ENCODE measurements at regions not wholly inside any gene's neighbourhood (a gene's known extent, or its start where the extent isn't known, plus 50 kb on each side); places are given as distances from the start of the nearest gene placed in this dataset.

DNA sequence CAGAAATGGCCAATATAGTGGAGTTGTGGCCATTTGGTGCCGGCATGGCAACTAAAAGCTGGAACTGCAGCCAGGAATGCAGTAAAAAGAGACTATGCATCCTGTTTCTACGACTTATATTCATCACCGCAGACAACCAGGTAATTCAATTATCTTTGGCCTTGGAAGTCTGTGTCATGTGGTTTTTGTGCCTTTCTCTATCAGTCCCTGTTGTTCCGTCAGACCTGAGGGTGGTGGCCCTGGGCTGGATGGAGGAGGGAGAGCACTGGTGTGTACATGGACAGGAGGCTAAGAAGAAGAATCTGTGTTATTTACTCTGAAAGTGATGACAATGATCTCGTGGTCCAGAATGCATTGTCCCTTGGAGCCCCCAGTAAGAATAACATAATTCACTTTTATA, 852.6 kb downstream of the VRK1 start:
- H3K36me3 ChIP-seq (ENCODE audit: low read depth): no peaks in the 10 kb centered on the region
- TF ChIP-seq, protein P1, sequence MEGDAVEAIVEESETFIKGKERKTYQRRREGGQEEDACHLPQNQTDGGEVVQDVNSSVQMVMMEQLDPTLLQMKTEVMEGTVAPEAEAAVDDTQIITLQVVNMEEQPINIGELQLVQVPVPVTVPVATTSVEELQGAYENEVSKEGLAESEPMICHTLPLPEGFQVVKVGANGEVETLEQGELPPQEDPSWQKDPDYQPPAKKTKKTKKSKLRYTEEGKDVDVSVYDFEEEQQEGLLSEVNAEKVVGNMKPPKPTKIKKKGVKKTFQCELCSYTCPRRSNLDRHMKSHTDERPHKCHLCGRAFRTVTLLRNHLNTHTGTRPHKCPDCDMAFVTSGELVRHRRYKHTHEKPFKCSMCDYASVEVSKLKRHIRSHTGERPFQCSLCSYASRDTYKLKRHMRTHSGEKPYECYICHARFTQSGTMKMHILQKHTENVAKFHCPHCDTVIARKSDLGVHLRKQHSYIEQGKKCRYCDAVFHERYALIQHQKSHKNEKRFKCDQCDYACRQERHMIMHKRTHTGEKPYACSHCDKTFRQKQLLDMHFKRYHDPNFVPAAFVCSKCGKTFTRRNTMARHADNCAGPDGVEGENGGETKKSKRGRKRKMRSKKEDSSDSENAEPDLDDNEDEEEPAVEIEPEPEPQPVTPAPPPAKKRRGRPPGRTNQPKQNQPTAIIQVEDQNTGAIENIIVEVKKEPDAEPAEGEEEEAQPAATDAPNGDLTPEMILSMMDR (IDR thresholded peaks at IDR 0.05; ENCODE audit: poor library complexity, severe bottlenecking): no peak
- no peaks in the 10 kb centered on the region for H3K9me3 ChIP-seq (ENCODE audit: severe bottlenecking)
- H3K27ac ChIP-seq (ENCODE audit: poor library complexity, severe bottlenecking): no peak overlapping the region
- DNase-seq (ENCODE audit: low spot score) (no peak), ATAC-seq (ENCODE audit: low read depth) (no peak)
- no peaks in the 10 kb centered on the region for H3K27me3 ChIP-seq (ENCODE audit: insufficient read depth, poor library complexity, severe bottlenecking)
- H3K4me1 ChIP-seq (ENCODE audit: insufficient read depth, poor library complexity, severe bottlenecking): no peaks in the 10 kb centered on the region
- no peak overlapping the region for H3K4me3 ChIP-seq (ENCODE audit: severe bottlenecking)

DNA sequence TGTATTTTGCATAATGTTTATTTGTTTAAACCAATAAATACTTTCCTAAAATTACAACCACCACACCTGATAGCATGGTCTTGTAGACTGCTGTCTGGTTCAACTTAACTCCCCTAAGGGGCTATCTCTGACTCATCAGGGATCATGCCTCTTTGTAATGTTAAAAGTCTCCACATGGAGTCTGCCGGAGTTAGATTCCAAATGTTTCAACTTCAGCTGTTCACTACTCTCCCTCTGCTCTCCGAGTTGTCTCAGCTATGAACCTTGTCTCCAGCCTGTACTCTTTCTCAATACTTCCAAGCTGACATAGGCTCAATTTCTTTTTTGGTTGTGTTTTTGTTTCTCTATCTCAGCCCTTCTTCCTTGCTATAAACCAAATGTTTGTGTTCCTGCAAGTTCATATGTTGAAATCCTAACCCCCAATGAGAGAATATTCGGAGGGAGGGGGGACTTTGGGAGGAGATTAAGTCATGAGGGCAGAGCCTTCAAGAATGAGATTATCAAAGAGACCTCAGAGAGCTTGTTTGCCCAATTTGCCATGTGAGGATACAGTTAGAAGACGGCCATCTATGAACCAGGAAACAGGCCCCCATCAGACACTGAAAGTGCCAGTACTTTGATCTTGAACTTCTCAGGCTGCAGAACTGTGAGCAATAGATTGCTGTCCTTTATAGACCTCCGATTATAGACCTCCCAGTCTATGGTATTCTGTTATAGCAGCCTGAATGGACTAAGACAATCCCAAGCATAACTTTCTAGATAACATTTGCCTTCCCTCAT, 858.2 kb downstream of the VRK1 start:
- ATAC-seq (ENCODE audit: low read depth) (peak; percentile 36; the same call in 1 of the 3 replicates), DNase-seq (ENCODE audit: low spot score) (no peak)
- TF ChIP-seq, protein P1 (IDR thresholded peaks at IDR 0.05; ENCODE audit: poor library complexity, severe bottlenecking): no peak
- Histone ChIP-seq H3K4me3 (ENCODE audit: severe bottlenecking) (no peak overlapping the region), H3K36me3 (ENCODE audit: low read depth) (no peaks in the 10 kb centered on the region), H3K27me3 (ENCODE audit: insufficient read depth, poor library complexity, severe bottlenecking) (no peaks in the 10 kb centered on the region), H3K9me3 (ENCODE audit: severe bottlenecking) (no peaks in the 10 kb centered on the region), H3K27ac (ENCODE audit: poor library complexity, severe bottlenecking) (no peak overlapping the region), H3K4me1 (ENCODE audit: insufficient read depth, poor library complexity, severe bottlenecking) (no peaks in the 10 kb centered on the region)

DNA sequence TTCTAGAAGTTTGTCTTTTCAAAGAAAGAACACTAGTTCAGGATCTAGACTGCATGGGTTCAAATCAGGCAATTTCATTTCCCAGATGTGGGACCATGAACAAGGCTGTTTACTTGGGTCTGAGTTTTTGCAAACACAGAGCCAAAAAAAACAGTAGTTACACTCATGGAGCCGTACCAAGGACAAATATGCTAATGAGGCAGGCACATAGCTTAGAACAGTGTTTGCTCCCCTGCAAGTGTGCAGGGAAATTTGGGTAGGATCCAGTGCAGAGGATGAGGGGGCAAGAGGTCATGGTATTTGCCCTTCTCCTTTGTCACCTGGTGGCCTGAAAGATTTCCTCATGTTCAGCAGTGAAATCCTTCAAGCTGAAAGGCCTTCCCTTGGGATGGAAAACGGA, 860.4 kb downstream of the VRK1 start:
- Histone ChIP-seq H3K4me3 (ENCODE audit: severe bottlenecking) (no peak overlapping the region), H3K9me3 (ENCODE audit: severe bottlenecking) (no peaks in the 10 kb centered on the region), H3K27ac (ENCODE audit: poor library complexity, severe bottlenecking) (no peak overlapping the region), H3K4me1 (ENCODE audit: insufficient read depth, poor library complexity, severe bottlenecking) (no peaks in the 10 kb centered on the region), H3K36me3 (ENCODE audit: low read depth) (no peaks in the 10 kb centered on the region), H3K27me3 (ENCODE audit: insufficient read depth, poor library complexity, severe bottlenecking) (no peaks in the 10 kb centered on the region)
- TF ChIP-seq, protein P1 (IDR thresholded peaks at IDR 0.05; ENCODE audit: poor library complexity, severe bottlenecking): no peak
- DNase-seq (ENCODE audit: low spot score) (no peak), ATAC-seq (ENCODE audit: low read depth) (no peak)

DNA sequence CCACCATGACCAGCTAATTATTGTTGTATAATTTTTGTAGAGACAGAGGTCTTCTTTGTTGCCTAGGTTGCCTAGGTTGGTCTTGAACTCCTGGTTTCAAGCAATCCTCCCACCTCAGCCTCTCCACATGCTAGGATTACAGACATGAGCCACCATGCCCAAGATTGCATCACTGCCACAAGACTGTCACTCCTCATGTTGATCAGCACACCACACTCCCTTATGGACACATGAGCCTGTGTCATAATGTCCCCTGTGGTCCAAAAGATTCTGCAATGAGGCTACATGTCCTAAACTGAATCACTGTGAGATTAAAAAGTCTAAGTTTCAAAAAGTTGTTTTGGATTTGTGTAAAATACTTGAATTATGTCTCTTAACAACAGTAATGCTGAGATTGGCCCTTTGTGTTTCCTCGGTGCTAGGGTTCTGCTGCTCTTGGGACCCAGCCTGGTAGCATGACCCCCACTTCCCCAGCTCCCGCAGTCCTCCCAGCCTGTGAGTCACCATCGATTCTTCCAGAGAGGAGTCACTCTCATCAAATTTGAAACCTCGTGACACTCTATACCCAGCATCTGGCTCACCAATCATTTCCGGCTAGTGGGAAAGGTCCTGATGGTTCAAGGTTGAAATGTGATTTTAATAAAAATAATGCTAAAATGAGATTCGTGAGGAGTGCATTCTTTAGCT, 890.9 kb downstream of the VRK1 start:
- no peak overlapping the region for H3K27ac ChIP-seq (ENCODE audit: poor library complexity, severe bottlenecking)
- no peaks in the 10 kb centered on the region for H3K36me3 ChIP-seq (ENCODE audit: low read depth)
- no peaks in the 10 kb centered on the region for H3K4me1 ChIP-seq (ENCODE audit: insufficient read depth, poor library complexity, severe bottlenecking)
- no peaks in the 10 kb centered on the region for H3K9me3 ChIP-seq (ENCODE audit: severe bottlenecking)
- ATAC-seq (ENCODE audit: low read depth) (no peak), DNase-seq (ENCODE audit: low spot score) (no peak)
- H3K27me3 ChIP-seq (ENCODE audit: insufficient read depth, poor library complexity, severe bottlenecking): no peaks in the 10 kb centered on the region
- H3K4me3 ChIP-seq (ENCODE audit: severe bottlenecking): no peak overlapping the region
- TF ChIP-seq, protein P1 (IDR thresholded peaks at IDR 0.05; ENCODE audit: poor library complexity, severe bottlenecking): no peak

All from RWPE2 (cell line).